ENCODE measurements at regions not wholly inside any gene's neighbourhood (a gene's known extent, or its start where the extent isn't known, plus 50 kb on each side); places are given as distances from the start of the nearest gene placed in this dataset.
A peak's percentile ranks its signal among the peaks of the same experiment; 100 is the strongest.

DNA sequence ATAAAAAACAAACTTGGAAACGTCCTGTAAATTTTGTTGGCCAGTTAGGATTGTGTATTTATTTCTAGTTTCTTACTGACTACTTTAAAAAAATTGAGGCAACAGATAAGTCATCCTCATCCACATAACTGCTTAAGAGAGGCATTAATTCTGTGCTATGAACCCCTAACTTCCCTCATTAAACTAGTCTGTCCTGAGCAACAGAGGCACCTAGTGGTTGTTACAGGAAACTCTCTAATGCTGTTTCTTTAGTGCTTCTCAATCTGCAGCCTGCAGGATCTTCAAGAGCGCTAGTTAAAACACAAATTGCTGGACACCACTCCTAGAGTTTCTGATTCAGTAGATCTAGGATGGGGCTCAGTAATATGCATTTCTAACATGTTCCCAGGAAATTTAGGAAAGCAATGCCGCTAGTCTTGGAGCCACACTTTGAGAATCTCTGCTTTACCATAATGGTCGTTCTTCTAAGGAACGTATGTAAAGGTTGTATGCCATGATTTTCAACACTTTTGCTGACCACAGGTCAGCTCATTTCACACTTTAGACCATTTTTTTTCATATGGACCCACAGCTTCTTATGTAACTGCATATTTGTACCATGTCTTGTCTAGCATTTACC, 410.1 kb upstream of the SMARCA2 start:
- TF ChIP-seq, protein P1, sequence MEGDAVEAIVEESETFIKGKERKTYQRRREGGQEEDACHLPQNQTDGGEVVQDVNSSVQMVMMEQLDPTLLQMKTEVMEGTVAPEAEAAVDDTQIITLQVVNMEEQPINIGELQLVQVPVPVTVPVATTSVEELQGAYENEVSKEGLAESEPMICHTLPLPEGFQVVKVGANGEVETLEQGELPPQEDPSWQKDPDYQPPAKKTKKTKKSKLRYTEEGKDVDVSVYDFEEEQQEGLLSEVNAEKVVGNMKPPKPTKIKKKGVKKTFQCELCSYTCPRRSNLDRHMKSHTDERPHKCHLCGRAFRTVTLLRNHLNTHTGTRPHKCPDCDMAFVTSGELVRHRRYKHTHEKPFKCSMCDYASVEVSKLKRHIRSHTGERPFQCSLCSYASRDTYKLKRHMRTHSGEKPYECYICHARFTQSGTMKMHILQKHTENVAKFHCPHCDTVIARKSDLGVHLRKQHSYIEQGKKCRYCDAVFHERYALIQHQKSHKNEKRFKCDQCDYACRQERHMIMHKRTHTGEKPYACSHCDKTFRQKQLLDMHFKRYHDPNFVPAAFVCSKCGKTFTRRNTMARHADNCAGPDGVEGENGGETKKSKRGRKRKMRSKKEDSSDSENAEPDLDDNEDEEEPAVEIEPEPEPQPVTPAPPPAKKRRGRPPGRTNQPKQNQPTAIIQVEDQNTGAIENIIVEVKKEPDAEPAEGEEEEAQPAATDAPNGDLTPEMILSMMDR (IDR thresholded peaks at IDR 0.05) = peak in 1 of 2 donors; percentile 22
- TF ChIP-seq POLR2AphosphoS5 (IDR thresholded peaks at IDR 0.05) = no peak

Data from suprapubic skin (tissue), 3 donors.